K562 (cell line): ENCODE measurements at regions not wholly inside any gene's neighbourhood (a gene's known extent, or its start where the extent isn't known, plus 50 kb on each side); places are given as distances from the start of the nearest gene placed in this dataset.

Experiments used
- ATAC-seq: fragments of 200-7000 bp; cut with Tn5 transposase; 3 replicates; pipeline ENCODE4 v1.9.1; 2020; ENCODE audit warnings: moderate library complexity
- BruUV-seq: library from RNA; stranded (reverse); fragments of 400-500 nt; replicated peaks from 2 replicates; lab custom pipeline; 2021; lab: Mats Ljungman, UMichigan
- CTCF ChIA-PET: fragments of 300-600 bp; formaldehyde crosslinking; extraction: SDS; loops from one replicate; lab custom pipeline; 2021; ENCODE audit warnings: low intra/inter-chr PET ratio; lab: Yijun Ruan, JAX
- POLR2A ChIA-PET: fragments of 300-600, 350-650 bp; sonication (Branson Sonifier 250); formaldehyde crosslinking; extraction: SDS; loops from one replicate; lab custom pipeline; 2021; ENCODE audit warnings: antibody characterized with exemption, inconsistent platforms; lab: Yijun Ruan, JAX
- DNase-seq, 4 experiments: peaks; one replicate each; pipeline versions ENCODE4 v3.0.0 to v3.0.0-alpha.2; 2011 to 2018; ENCODE audit warnings: low spot score in 3 of 4, mixed read lengths in 3 of 4; ENCODE audit errors: extremely low read depth in 1 of 4
- FAIRE-seq: peaks from 2 replicates; lab custom pipeline; 2011; peaks lifted over from hg19 to GRCh38; lab: Jason Lieb, UNC
- H2AFZ ChIP-seq: 2 replicates; pipeline ENCODE4 v1.6.0; 2011; ENCODE audit warnings: low read depth, low read length, control low read depth, inconsistent platforms
- H3K27ac ChIP-seq: fragments of 200-600 bp; 3 replicates; pipeline ENCODE4 v1.8.0; 2011; ENCODE audit warnings: low read depth, mild to moderate bottlenecking, control low read depth, inconsistent platforms, low read length, moderate library complexity, mixed read lengths; ENCODE audit errors: extremely low read depth
- H3K27me3 ChIP-seq, 2 experiments: fragments of 300-600 bp in 1 of 2; 2 replicates in 1 of 2; 3 replicates in 1 of 2; pipeline versions ENCODE4 v1.6.0 to v1.8.0; 2011; ENCODE audit warnings: inconsistent platforms in 2 of 2, low read length in 2 of 2, mild to moderate bottlenecking in 1 of 2, mixed read lengths in 1 of 2, moderate library complexity in 1 of 2; ENCODE audit not compliant: control insufficient read depth in 2 of 2, insufficient read depth in 2 of 2
- H3K36me3 ChIP-seq: fragments of 300-600 bp; 3 replicates; pipeline ENCODE4 v1.8.0; 2011; ENCODE audit warnings: mild to moderate bottlenecking, low read length, inconsistent platforms; ENCODE audit not compliant: control insufficient read depth, insufficient read depth
- H3K4me1 ChIP-seq, 2 experiments: fragments of 200-600 bp in 1 of 2; replicated peaks in 1 of 2; 2 replicates in 1 of 2; 3 replicates in 1 of 2; pipeline versions ENCODE4 v1.5.1 to v1.8.0; 2011; ENCODE audit warnings: inconsistent platforms in 2 of 2, low read length in 2 of 2, mild to moderate bottlenecking in 1 of 2, mixed read lengths in 1 of 2, moderate library complexity in 1 of 2; ENCODE audit not compliant: control insufficient read depth in 2 of 2, insufficient read depth in 2 of 2
- H3K4me2 ChIP-seq: 2 replicates; pipeline ENCODE4 v1.6.1; 2011; ENCODE audit warnings: low read length, control low read depth, inconsistent platforms, mixed read lengths; ENCODE audit not compliant: insufficient read depth
- H3K4me3 ChIP-seq: fragments of 200-600 bp; sonication (generic), shearing (Covaris generic); 2 replicates; pipeline ENCODE4 v1.5.1; 2016; ENCODE audit warnings: control low read depth, inconsistent platforms
- H3K79me2 ChIP-seq: fragments of 200-600 bp; 3 replicates; pipeline ENCODE4 v1.8.0; 2011; ENCODE audit warnings: low read length, inconsistent platforms; ENCODE audit not compliant: control insufficient read depth, insufficient read depth
- H3K9ac ChIP-seq, 2 experiments: 2 replicates each; pipeline versions ENCODE4 v1.6.0 to v1.6.1; 2011; ENCODE audit warnings: low read depth in 2 of 2, low read length in 2 of 2, control low read depth in 1 of 2, inconsistent platforms in 1 of 2, mild to moderate bottlenecking in 1 of 2, mixed read lengths in 1 of 2; ENCODE audit not compliant: insufficient read depth in 1 of 2
- H3K9me1 ChIP-seq: one replicate; pipeline ENCODE4 v1.6.0; 2011; ENCODE audit warnings: inconsistent platforms, mild to moderate bottlenecking, low read length, moderate library complexity; ENCODE audit not compliant: control insufficient read depth, insufficient read depth
- H3K9me3 ChIP-seq: replicated peaks from 2 replicates; pipeline ENCODE4 v1.5.1; 2011; ENCODE audit warnings: low read depth, low read length, inconsistent platforms; ENCODE audit not compliant: control insufficient read depth, insufficient read depth
- H4K20me1 ChIP-seq: replicated peaks from 2 replicates; pipeline ENCODE4 v1.6.1; 2011; ENCODE audit warnings: low read length, inconsistent platforms, mixed read lengths; ENCODE audit not compliant: control insufficient read depth, insufficient read depth
- ATF1 ChIP-seq, 2 experiments: fragments of 450-650 bp in 1 of 2; IDR thresholded peaks; 2 replicates each; pipeline ENCODE4 v1.6.1; 2016; ENCODE audit warnings: missing compliant biosample characterization in 1 of 2, missing genetic modification characterization in 1 of 2
- BMI1 ChIP-seq: fragments of 150-350 bp; IDR thresholded peaks from 2 replicates; pipeline ENCODE4 v1.6.1; 2014; ENCODE audit warnings: low read length
- CREBBP ChIP-seq: IDR thresholded peaks from one replicate; pipeline ENCODE4 v1.6.1; 2012; ENCODE audit warnings: low read depth, mild to moderate bottlenecking, control low read depth, inconsistent platforms, low read length
- FOXM1 ChIP-seq, 2 experiments: fragments of 450-650 bp in 1 of 2; sonication (generic) in 1 of 2; formaldehyde crosslinking in 1 of 2; IDR thresholded peaks; 2 replicates each; pipeline versions ENCODE4 v1.6.1 to v1.9.0; 2017 to 2022; ENCODE audit warnings: low read depth in 2 of 2, mild to moderate bottlenecking in 2 of 2, missing genetic modification reagents in 1 of 2, moderate library complexity in 1 of 2
- HMGN3 ChIP-seq: IDR thresholded peaks from 2 replicates; pipeline ENCODE4 v1.6.1; 2011; ENCODE audit warnings: borderline replicate concordance, low read depth, mild to moderate bottlenecking, mixed read lengths, low read length; ENCODE audit not compliant: insufficient read length; ENCODE audit errors: extremely low read depth
- MBD1 ChIP-seq: fragments of 250-450 bp; sonication (Bioruptor Pico); IDR thresholded peaks from 2 replicates; pipeline ENCODE4 v1.8.0; 2022; ENCODE audit warnings: inconsistent platforms
- MCM7 ChIP-seq, 2 experiments: fragments of 450-650 bp; IDR thresholded peaks; 2 replicates each; pipeline ENCODE4 v1.6.1; 2016 to 2018
- NR2C2 ChIP-seq, 2 experiments: fragments of 200-800 bp in 1 of 2; sonication (Bioruptor generic) in 1 of 2; sonication (generic) in 1 of 2; formaldehyde crosslinking in 1 of 2; IDR thresholded peaks; 2 replicates each; pipeline versions ENCODE4 v1.6.1 to v1.8.0; 2016 to 2022; ENCODE audit warnings: mild to moderate bottlenecking in 1 of 2, missing compliant biosample characterization in 1 of 2, missing genetic modification characterization in 1 of 2, missing genetic modification reagents in 1 of 2
- SNAPC5 ChIP-seq: fragments of 250-450 bp; sonication (Bioruptor Pico); IDR thresholded peaks from 2 replicates; pipeline ENCODE4 v1.8.0; 2021; ENCODE audit warnings: moderate library complexity, mild to moderate bottlenecking, inconsistent platforms
- SP1 ChIP-seq: sonication (generic); formaldehyde crosslinking; IDR thresholded peaks from 2 replicates; pipeline ENCODE4 v1.8.1; 2022; ENCODE audit warnings: mild to moderate bottlenecking, missing genetic modification reagents
- SRF ChIP-seq, 2 experiments: fragments of 250-450, 450-650 bp in 1 of 2; sonication (Bioruptor Pico) in 1 of 2; sonication (generic) in 1 of 2; formaldehyde crosslinking; IDR thresholded peaks; 2 replicates each; pipeline versions ENCODE4 v1.5.0 to v1.5.1; 2020 to 2022; ENCODE audit warnings: mild to moderate bottlenecking in 1 of 2, missing genetic modification reagents in 1 of 2
- TAF1 ChIP-seq: IDR thresholded peaks from 2 replicates; pipeline ENCODE4 v1.6.1; 2011; ENCODE audit warnings: mild to moderate bottlenecking, low read length, moderate library complexity; ENCODE audit not compliant: insufficient read depth, control insufficient read depth, severe bottlenecking; ENCODE audit errors: extremely low read depth
- USF1 ChIP-seq: sonication (generic); formaldehyde crosslinking; IDR thresholded peaks from 2 replicates; pipeline ENCODE4 v1.9.0; 2022; ENCODE audit warnings: mild to moderate bottlenecking, missing genetic modification reagents
- ZBTB11 ChIP-seq, 3 experiments: fragments of 200-800 bp in 1 of 3; fragments of 250-450 bp in 1 of 3; fragments of 450-650 bp in 1 of 3; sonication (Bioruptor Pico) in 1 of 3; sonication (Bioruptor generic) in 1 of 3; formaldehyde crosslinking in 1 of 3; IDR thresholded peaks; 2 replicates each; pipeline versions ENCODE4 v1.6.1 to v1.8.0; 2016 to 2022; ENCODE audit warnings: mild to moderate bottlenecking in 2 of 3, missing genetic modification characterization in 2 of 3, missing compliant biosample characterization in 1 of 3, moderate library complexity in 1 of 3
- ZNF77 ChIP-seq: fragments of 250-450 bp; sonication (Bioruptor Pico); IDR thresholded peaks from 2 replicates; pipeline ENCODE4 v1.5.0; 2020
- WGBS: fragments of 100-300 bp; shearing (Covaris generic); methylation state at CpG from one replicate; pipeline ENCODE4 v1.1.6; 2016; ENCODE audit warnings: low coverage, mixed read lengths; ENCODE audit not compliant: insufficient coverage; ENCODE audit errors: missing lambda C conversion rate; 5-methylcytosine and 5-hydroxymethylcytosine counted together
- in situ Hi-C: fragments of 300-500 bp; cut with MboI; formaldehyde crosslinking; loops from 4 replicates; pipeline ENCODE4 v1.15.0; 2018; ENCODE audit warnings: inconsistent platforms, mixed read lengths
- intact Hi-C: fragments of 100-400 bp; cut with micrococcal nuclease; formaldehyde crosslinking; loops from 2 replicates; pipeline ENCODE4 v1.14.2; 2022

DNA sequence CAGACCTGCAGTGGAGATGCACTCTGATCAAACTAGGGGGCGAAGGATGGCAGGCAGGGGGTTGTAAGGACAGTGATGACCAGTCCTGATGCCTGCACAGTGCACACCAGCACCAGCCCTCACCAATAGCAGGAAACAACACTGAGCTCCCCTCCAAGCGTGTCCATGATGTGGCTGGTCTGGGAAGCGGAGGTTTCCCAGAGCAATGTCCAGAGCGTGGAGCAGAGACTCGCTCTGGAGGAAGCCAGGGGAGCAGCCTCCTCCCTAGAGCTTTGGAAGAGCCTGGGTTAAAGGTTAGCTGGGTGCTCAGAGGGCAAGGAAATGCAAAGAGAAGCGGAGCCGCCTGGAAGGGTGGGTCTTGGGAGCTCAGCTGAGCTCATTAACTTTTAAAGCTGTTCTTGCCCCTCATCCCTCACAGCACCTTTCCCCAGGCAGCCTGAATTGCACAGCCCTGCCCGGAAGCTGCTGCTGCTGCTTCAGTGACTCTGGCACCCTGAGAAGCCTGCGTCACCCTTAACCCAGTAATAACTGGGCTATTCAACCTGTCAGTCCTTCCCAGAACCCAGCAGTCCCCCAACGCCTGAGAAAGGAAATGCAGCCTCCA, 162.2 kb upstream of the RAB4A start:
- ChIA-PET CTCF (no interaction called here), POLR2A (interaction anchor here (1.6 kb wide), 1 partner anchor 17 kb away, joined by 4 read pairs; no protein-coding TSS in a partner anchor)
- DNase-seq (no peak), ATAC-seq (no peak), FAIRE-seq (no peak)
- H3K9me3 ChIP-seq, result no peaks in the 10 kb centered on the region
- H3K4me3 ChIP-seq, result no peak overlapping the region
- under 1% methylated on average over 9 of the region's 10 CpGs for WGBS
- H3K9ac ChIP-seq, result no peak overlapping the region
- H3K9me1 ChIP-seq, result no peaks in the 10 kb centered on the region
- H3K4me2 ChIP-seq, result no peak overlapping the region
- H2AFZ ChIP-seq, result no peak overlapping the region
- H3K36me3 ChIP-seq, result no peaks in the 10 kb centered on the region
- intact Hi-C loops, result no loop called here
- no peaks in the 10 kb centered on the region for H4K20me1 ChIP-seq
- H3K79me2 ChIP-seq, result no peaks in the 10 kb centered on the region
- no TSS peak for BruUV-seq
- H3K27me3 ChIP-seq, result peaks cover 15 to 21% of the 10 kb centered on the region in 2 experiments; a peak in 4 of 5 replicates
- H3K27ac ChIP-seq, result no peak overlapping the region
- no peaks in the 10 kb centered on the region for H3K4me1 ChIP-seq
- in situ Hi-C loops, result no loop called here
- no peak for TF ChIP-seq CREBBP
- no peak for TF ChIP-seq FOXM1 (IDR thresholded peaks at IDR 0.05; ENCODE audit: low read depth)
- TF ChIP-seq FOXM1 (CRISPR knock-in tag; IDR thresholded peaks at IDR 0.05; ENCODE audit: low read depth), result no peak
- no peak for TF ChIP-seq SNAPC5 (CRISPR knock-in tag)
- no peak for TF ChIP-seq MBD1 (CRISPR knock-in tag)
- no peak for TF ChIP-seq ZBTB11 (CRISPR knock-in tag; IDR thresholded peaks at IDR 0.05)
- TF ChIP-seq SRF (CRISPR knock-in tag; IDR thresholded peaks at IDR 0.05), result no peak
- TF ChIP-seq NR2C2 (CRISPR knock-in tag; IDR thresholded peaks at IDR 0.05), result no peak
- no peak for TF ChIP-seq NR2C2 (tag; IDR thresholded peaks at IDR 0.05)
- TF ChIP-seq HMGN3, result no peak
- no peak for TF ChIP-seq TAF1
- TF ChIP-seq USF1, result no peak
- no peak for TF ChIP-seq BMI1
- no peak for TF ChIP-seq ZNF77 (CRISPR knock-in tag)
- TF ChIP-seq SP1 (CRISPR knock-in tag), result no peak
- TF ChIP-seq MCM7 (IDR thresholded peaks at IDR 0.05), result no peak
- no peak for TF ChIP-seq ATF1 (CRISPR knock-in tag; IDR thresholded peaks at IDR 0.05)
- TF ChIP-seq ATF1 (tag; IDR thresholded peaks at IDR 0.05), result no peak
